ENCODE measurements at regions not wholly inside any gene's neighbourhood (a gene's known extent, or its start where the extent isn't known, plus 50 kb on each side); places are given as distances from the start of the nearest gene placed in this dataset.

- no peak for TF ChIP-seq POLR2AphosphoS5 (IDR thresholded peaks at IDR 0.05)
- TF ChIP-seq CTCF (IDR thresholded peaks at IDR 0.05): no peak
- no peak for TF ChIP-seq POLR2A (IDR thresholded peaks at IDR 0.05)
Observed at GRCh38 chr6:169386411-169387057, 132.9 kb upstream of the THBS2 start.

Measured in prostate gland (tissue), 2 donors.